ENCODE measurements at regions not wholly inside any gene's neighbourhood (a gene's known extent, or its start where the extent isn't known, plus 50 kb on each side); places are given as distances from the start of the nearest gene placed in this dataset.

DNA sequence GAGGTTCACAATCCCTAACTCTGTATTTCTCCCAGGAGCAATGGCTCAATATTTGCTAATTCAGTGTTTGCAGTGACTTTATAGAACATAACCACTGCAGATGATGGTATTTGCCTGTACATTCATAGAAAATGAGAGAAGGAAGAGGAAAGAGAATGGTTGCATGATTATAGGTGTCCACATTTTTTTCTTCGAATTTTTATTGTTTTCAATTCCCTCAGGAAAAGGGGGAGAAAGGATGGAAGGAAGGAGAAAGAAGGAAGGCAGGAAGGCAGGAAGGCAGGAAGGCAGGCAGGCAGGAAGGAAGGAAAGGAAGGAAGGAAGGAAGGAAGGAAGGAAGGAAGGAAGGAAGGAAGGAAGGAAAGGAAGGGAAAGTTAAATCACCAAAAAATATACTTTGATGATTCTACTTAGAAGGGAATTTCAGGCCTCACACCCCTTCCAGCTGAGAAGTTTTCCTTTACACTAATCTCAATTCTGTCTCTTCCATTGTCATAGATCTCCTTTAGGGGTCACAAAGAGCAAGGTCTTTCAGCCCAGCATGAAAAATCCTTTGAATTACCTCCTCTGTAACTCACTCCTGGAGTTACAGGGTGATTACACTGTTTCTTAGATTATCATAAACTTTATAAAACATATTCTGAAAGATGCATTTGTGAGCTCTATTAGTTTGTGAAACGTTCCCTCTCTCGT, 118.8 kb upstream of the INHBA start:
- TF ChIP-seq, protein P1, sequence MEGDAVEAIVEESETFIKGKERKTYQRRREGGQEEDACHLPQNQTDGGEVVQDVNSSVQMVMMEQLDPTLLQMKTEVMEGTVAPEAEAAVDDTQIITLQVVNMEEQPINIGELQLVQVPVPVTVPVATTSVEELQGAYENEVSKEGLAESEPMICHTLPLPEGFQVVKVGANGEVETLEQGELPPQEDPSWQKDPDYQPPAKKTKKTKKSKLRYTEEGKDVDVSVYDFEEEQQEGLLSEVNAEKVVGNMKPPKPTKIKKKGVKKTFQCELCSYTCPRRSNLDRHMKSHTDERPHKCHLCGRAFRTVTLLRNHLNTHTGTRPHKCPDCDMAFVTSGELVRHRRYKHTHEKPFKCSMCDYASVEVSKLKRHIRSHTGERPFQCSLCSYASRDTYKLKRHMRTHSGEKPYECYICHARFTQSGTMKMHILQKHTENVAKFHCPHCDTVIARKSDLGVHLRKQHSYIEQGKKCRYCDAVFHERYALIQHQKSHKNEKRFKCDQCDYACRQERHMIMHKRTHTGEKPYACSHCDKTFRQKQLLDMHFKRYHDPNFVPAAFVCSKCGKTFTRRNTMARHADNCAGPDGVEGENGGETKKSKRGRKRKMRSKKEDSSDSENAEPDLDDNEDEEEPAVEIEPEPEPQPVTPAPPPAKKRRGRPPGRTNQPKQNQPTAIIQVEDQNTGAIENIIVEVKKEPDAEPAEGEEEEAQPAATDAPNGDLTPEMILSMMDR (IDR thresholded peaks at IDR 0.05; ENCODE audit: low read depth, low read length) = no peak
- DNase-seq (ENCODE audit: extremely low read depth, low read depth) = no peak

GRCh38 chr7:41820111-41820671, 117.3 kb upstream of the INHBA start:
- TF ChIP-seq, protein P1 (IDR thresholded peaks at IDR 0.05; ENCODE audit: low read depth, low read length) = no peak
- no peak for DNase-seq (ENCODE audit: extremely low read depth, low read depth)

- TF ChIP-seq, protein P1 (IDR thresholded peaks at IDR 0.05; ENCODE audit: low read depth, low read length) = no peak
- no peak for DNase-seq (ENCODE audit: extremely low read depth, low read depth)
Measured at GRCh38 chr7:41819645-41820044, 116.8 kb upstream of the INHBA start.

- TF ChIP-seq, protein P1 (IDR thresholded peaks at IDR 0.05; ENCODE audit: low read depth, low read length) = no peak
- DNase-seq (ENCODE audit: extremely low read depth, low read depth) = no peak
Measured at GRCh38 chr7:41818765-41819398, 116.0 kb upstream of the INHBA start.

- no peak for DNase-seq (ENCODE audit: extremely low read depth, low read depth)
- TF ChIP-seq, protein P1 (IDR thresholded peaks at IDR 0.05; ENCODE audit: low read depth, low read length) = no peak
Measured at GRCh38 chr7:41817386-41817785, 114.5 kb upstream of the INHBA start.

GRCh38 chr7:41816111-41816510, 113.2 kb upstream of the INHBA start:
- DNase-seq (ENCODE audit: extremely low read depth, low read depth) = no peak
- TF ChIP-seq, protein P1 (IDR thresholded peaks at IDR 0.05; ENCODE audit: low read depth, low read length) = no peak

GRCh38 chr7:41814888-41815287, 112.0 kb upstream of the INHBA start:
- no peak for DNase-seq (ENCODE audit: extremely low read depth, low read depth)
- TF ChIP-seq, protein P1 (IDR thresholded peaks at IDR 0.05; ENCODE audit: low read depth, low read length) = no peak
